Right lobe of liver (tissue), 4 donors: ENCODE measurements at regions not wholly inside any gene's neighbourhood (a gene's known extent, or its start where the extent isn't known, plus 50 kb on each side); places are given as distances from the start of the nearest gene placed in this dataset.
A peak's percentile ranks its signal among the peaks of the same experiment; 100 is the strongest.

Experiments
- POLR2A ChIP-seq: fragments of 450-650 bp; IDR thresholded peaks from one replicate; pipeline ENCODE4 v1.6.1; 2017; ENCODE audit warnings: antibody characterized with exemption, mild to moderate bottlenecking
- TF ChIP-seq, protein P1 (sequence below), 4 donors: fragments of 200-600 bp in 3 of 4; fragments of 450-650 bp in 1 of 4; IDR thresholded peaks; one replicate each; pipeline versions ENCODE4 v1.5.1 to v1.8.0; 2016 to 2022; ENCODE audit warnings: antibody characterized with exemption in 4 of 4, mild to moderate bottlenecking in 2 of 4
- donor health status: DM: no; HTN: no; CAD: no.
- donor health status: DM: no; HTN: no; CAD: no.
- donor health status: DM: no; HTN: yes; CAD: no.

DNA sequence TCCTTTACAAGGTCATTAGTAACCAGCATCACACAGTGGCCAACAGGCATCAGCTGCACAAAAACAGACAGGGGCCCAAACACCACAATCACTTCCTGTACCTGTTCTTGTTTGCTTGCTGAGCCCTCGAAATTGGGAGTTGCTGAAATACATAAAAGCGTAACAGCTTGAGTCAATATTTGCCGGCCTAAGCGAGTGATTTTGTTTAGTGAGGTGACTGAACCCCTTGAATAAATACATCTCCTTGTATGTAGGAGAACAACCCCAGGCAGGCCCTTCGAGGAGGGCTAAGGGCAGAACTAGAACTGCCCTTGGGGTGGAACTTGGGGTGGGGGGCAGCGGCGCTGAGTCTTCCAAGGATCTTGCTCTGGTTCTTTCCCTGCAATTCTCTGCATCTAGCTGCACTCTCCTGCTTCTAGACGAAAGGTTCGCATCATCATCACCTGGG is 502.5 kb downstream of the RASEF start:
- TF ChIP-seq POLR2A: no peak
- TF ChIP-seq, protein P1, sequence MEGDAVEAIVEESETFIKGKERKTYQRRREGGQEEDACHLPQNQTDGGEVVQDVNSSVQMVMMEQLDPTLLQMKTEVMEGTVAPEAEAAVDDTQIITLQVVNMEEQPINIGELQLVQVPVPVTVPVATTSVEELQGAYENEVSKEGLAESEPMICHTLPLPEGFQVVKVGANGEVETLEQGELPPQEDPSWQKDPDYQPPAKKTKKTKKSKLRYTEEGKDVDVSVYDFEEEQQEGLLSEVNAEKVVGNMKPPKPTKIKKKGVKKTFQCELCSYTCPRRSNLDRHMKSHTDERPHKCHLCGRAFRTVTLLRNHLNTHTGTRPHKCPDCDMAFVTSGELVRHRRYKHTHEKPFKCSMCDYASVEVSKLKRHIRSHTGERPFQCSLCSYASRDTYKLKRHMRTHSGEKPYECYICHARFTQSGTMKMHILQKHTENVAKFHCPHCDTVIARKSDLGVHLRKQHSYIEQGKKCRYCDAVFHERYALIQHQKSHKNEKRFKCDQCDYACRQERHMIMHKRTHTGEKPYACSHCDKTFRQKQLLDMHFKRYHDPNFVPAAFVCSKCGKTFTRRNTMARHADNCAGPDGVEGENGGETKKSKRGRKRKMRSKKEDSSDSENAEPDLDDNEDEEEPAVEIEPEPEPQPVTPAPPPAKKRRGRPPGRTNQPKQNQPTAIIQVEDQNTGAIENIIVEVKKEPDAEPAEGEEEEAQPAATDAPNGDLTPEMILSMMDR (IDR thresholded peaks at IDR 0.05): peak in 2 of 4 donors; percentile 15 to 16
